Nucleus accumbens (tissue), 56 donors: ENCODE measurements at regions not wholly inside any gene's neighbourhood (a gene's known extent, or its start where the extent isn't known, plus 50 kb on each side); places are given as distances from the start of the nearest gene placed in this dataset.
A peak's percentile ranks its signal among the peaks of the same experiment; 100 is the strongest.
"Not testable (repeated sequence)": the region's sequence is repeated elsewhere in the genome, so short reads cannot be mapped to it uniquely, and the experiment has no call there.

Source experiments
- DNase-seq, 56 donors: peaks; one replicate each; lab custom pipeline; 2025; lab: John Stamatoyannopoulos, UW

- no peak for DNase-seq
Observed at GRCh38 chr3:166274351-166275023, 437.3 kb upstream of the BCHE start.

- no peak for DNase-seq
Observed at GRCh38 chr3:166270429-166270828, 433.2 kb upstream of the BCHE start.

GRCh38 chr3:166265153-166265552 lies 427.9 kb upstream of the BCHE start:
- DNase-seq, result no peak

GRCh38 chr3:166263460-166263859 lies 426.2 kb upstream of the BCHE start:
- DNase-seq, result no peak

GRCh38 chr3:166258293-166258850 lies 421.1 kb upstream of the BCHE start:
- DNase-seq, result not testable (repeated sequence)

GRCh38 chr3:166257715-166258114 lies 420.5 kb upstream of the BCHE start:
- no peak for DNase-seq

GRCh38 chr3:166248784-166249183 lies 411.6 kb upstream of the BCHE start:
- no peak for DNase-seq

GRCh38 chr3:166243511-166243910 lies 406.3 kb upstream of the BCHE start:
- no peak for DNase-seq

GRCh38 chr3:166223120-166223519 lies 385.9 kb upstream of the BCHE start:
- DNase-seq, result no peak

- no peak for DNase-seq
Observed at GRCh38 chr3:166211451-166211850, 374.2 kb upstream of the BCHE start.

GRCh38 chr3:166209701-166210100 lies 372.5 kb upstream of the BCHE start:
- no peak for DNase-seq

- no peak for DNase-seq
Observed at GRCh38 chr3:166205158-166205557, 367.9 kb upstream of the BCHE start.

- DNase-seq, result no peak
Observed at GRCh38 chr3:166201476-166201875, 364.3 kb upstream of the BCHE start.

GRCh38 chr3:166199491-166199890 lies 362.3 kb upstream of the BCHE start:
- no peak for DNase-seq

GRCh38 chr3:166195808-166196207 lies 358.6 kb upstream of the BCHE start:
- DNase-seq, result no peak

GRCh38 chr3:166191411-166191810 lies 354.2 kb upstream of the BCHE start:
- no peak for DNase-seq

GRCh38 chr3:166190360-166190759 lies 353.1 kb upstream of the BCHE start:
- DNase-seq, result no peak

- DNase-seq, result no peak
Observed at GRCh38 chr3:166187237-166187636, 350.0 kb upstream of the BCHE start.

GRCh38 chr3:166186003-166186402 lies 348.8 kb upstream of the BCHE start:
- no peak for DNase-seq

GRCh38 chr3:166177130-166177529 lies 339.9 kb upstream of the BCHE start:
- peak in 1 of 56 donors; percentile 1 for DNase-seq

- no peak for DNase-seq
Observed at GRCh38 chr3:166171695-166172094, 334.5 kb upstream of the BCHE start.

GRCh38 chr3:166169681-166170080 lies 332.5 kb upstream of the BCHE start:
- DNase-seq, result no peak

GRCh38 chr3:166127969-166128368 lies 290.7 kb upstream of the BCHE start:
- no peak for DNase-seq
